Stimulated activated CD4-positive, alpha-beta T cell treated with anti-CD3 and anti-CD28 coated beads, Interleukin-2, amount 100 ng/mL, for 48 hours (primary cell): ENCODE measurements at regions not wholly inside any gene's neighbourhood (a gene's known extent, or its start where the extent isn't known, plus 50 kb on each side); places are given as distances from the start of the nearest gene placed in this dataset.
"Not testable (repeated sequence)": the region's sequence is repeated elsewhere in the genome, so short reads cannot be mapped to it uniquely, and the experiment has no call there.

Source experiments
- DNase-seq, 2 donors: peaks; one replicate each; pipeline ENCODE4 v3.0.0-alpha.2; 2020

DNA sequence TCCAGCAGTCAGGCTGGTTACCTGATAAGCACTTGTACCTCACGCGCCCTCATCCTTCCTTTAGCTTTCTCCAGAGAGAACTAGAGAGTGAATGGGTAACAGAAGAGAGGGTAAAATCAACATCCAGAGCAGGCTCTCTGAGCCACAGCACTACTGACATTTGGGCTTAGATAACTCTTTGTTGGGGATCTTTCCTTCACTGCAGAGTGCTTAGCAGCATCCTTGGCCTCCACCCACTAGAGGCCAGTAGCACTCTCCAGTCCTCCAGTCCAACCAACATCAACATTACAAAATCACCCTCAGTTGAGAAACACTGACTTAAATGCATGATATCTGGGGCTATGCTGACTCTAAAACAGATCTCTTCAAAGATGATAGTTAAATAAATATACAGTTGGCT, 220.7 kb downstream of the TACR3 start:
- DNase-seq = no peak

DNA sequence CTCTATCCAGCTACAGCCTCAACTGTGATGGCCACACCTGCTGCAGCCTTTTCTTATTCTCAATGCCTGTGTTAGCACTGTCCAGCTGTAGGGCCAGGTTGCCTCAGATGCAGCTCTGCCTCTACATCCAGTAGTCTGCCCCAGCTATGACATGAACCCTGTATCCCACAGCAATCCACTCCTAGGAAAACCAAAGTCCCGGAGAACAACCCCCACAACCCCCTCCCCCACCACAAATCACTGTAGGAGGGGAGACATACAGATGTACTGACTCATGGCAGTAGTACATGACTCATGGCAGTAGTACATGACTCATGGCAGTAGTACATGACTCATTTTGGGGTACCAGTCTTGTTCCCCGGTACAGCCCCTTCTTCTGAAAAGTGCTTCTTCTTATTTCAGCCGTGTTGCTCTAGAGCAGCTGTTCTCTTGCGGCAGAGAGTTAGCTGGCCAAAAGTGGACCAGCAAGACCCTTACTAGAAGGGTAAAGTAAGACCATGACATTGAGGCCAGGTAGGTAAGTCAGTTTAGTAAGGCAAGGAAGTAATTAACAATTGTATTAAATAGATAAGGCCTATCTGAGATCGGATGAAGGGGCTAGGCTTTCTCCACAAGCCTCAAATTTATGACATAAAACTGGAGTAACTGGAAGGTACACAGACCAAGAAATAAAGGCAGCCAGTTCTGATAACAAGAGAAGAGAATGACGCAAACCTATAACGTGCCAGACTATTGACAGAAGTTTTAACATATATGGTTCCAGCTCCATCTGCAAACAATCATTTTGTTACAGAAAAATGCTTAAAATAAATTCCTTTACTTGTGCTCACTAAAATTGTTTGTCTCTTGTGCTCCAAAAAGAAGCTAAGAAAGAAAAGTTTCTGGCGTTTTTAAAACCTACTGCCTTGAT, 221.4 kb downstream of the TACR3 start:
- DNase-seq = no peak

DNA sequence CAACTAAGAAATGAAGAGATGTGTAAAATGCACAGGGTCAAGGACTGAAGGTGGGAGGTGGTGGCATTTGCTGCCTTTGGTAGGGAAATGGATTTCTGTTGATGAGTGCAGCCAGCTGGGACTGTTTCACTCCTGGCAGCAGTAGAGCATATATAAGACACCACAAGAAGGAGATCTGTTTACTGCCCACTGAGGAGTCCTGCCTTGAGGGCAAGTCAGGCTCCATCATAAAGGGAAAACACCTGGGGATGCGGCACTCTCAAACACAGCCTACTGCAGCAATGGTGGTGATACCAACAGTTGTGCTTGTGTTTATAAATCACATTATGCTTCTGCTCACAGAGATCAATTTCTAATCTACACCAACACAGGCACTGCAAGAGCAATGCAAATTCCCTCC, 222.1 kb downstream of the TACR3 start:
- no peak for DNase-seq

DNA sequence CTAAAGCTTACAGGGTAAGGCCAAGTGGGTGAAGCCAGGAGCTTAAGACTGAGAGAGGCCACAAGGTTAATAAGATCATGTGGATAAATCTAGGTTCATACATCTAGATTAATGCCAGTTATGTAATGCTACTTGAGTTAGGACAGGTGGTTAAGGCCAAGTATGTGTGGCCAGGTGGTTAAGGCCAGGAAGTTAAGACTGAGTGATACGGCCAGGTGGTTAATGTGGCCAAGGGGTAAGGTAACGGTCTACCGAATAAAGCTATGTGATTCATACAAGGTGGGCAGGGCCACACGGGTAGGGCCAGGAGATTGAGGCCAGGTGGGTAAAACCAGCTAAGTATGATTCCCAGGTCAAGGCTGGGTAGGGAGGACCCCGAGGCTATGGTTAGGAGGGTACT, 223.0 kb downstream of the TACR3 start:
- no peak for DNase-seq

DNA sequence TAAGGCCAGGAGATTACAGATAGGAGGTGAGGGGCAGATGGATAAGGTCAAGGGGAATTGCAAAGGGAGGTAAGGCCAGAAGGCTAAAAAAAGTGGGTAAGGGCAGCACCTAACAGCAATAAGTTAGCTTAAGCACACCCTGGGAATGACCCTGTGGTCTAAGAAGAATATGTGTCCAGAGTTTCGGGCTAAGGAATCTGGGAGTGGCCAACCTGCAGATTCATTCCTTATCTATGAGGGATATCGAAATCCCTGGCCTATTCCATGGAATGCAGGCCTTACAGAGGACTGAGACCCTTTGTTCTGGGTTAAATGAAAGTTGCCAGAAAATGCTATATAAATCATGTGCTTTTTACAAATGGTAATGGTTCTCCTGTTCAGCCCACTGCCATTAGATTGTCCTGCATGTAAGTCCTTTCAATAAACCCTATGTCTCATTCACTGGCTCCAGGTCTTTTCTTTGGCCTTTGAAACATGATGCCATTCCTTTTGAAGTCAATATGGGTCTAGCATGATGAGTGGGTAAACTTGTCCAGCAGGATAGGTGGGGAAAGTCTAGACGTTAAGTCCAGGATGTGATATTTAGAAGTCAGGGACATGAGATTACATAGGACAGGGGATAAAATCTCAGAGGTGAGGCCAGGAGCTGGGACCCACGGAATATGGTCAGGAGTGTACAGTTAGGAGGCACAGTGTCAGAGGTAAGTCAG, 226.2 kb downstream of the TACR3 start:
- no peak for DNase-seq

DNA sequence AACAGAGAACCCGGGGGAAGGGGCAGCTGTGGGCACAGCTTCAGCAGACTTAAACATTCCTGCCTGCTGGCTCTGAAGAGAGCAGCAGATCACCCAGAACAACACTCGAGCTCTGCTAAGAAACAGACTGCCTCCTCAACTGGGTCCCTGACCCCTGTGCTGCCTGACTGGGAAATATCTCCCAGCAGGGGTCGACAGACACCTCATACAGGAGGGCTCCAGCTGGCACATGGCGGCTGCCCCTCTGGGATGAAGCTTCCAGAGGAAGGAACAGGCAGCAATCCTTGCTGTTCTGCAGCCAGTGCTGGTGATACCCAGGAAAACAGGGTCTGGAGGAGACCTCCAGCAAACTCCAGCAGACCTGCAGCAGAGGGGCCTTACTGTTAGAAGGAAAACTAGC, 234.5 kb downstream of the TACR3 start:
- not testable (repeated sequence) for DNase-seq

DNA sequence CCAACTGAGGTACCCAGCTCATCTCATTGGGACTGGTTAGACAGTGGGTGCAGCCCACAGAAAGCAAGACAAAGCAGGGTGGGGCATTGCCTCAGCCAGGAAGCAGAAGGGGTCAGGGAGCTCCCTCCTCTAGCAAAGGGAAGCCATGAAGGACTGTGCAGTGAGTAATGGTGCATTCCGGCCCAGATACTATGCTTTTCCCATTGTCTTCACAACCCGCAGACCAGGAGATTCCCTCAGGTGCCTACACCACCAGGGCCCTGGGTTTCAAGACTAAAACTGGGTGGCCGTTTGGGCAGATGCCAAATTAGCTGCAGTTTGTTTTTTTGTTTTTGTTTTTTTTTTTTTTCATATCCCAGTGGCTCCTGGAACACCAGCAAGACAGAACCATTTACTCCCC, 235.3 kb downstream of the TACR3 start:
- DNase-seq = no peak

DNA sequence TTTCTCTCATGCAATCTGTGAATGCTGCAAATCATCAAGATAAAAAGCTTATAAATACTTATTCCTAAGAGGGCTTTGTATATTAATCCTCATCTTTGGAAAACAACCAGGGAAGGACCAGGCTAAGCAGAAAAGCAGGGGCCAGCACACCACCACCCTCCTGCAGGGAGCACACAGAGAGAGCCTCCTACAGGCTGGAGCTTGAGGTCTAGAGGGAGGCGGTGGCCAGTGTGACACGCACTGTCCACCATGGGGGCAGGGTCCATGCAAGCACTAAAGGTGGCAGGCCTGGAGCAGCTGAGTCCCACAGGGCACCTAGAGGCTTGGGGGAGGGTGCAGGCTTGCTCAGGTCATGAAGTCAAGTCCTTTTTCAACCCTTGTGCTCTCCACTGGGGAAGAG, 236.9 kb downstream of the TACR3 start:
- DNase-seq = no peak

DNA sequence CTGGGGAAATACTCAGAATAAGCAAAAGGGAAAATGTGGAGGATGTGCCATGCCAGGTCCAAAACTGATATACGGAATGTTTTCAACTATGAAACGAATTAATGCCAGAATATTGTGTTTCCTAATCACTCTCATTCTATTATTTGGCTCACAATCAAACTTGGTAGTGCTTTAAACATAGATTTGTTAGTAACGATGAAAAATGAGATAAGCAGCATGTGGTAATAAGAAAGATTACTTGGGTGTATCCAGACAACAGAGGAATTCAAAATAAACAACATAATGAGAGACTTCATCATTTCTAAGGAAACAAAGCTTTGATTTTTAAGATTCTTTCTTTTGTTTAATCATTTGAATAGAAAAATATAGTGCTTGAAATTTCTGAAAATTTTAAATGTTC, 237.3 kb downstream of the TACR3 start:
- no peak for DNase-seq

DNA sequence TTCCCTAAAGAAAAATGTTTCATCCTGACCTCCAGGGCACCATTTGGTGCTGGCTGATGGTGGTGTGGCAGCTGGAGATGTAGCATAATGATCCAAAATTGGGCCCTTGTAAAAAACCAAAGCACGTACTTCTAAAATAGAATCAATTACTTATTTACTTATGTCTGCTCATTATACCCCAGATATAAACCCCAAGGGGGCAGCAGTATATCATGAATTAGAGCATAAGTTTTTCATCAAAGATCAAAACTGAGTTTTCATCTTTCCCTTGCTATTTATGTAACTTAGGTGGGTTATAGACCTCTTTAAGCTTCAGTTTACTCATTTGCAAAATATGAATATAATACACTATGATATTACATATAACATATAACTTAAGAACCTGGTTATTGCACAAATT, 241.1 kb downstream of the TACR3 start:
- DNase-seq = no peak

DNA sequence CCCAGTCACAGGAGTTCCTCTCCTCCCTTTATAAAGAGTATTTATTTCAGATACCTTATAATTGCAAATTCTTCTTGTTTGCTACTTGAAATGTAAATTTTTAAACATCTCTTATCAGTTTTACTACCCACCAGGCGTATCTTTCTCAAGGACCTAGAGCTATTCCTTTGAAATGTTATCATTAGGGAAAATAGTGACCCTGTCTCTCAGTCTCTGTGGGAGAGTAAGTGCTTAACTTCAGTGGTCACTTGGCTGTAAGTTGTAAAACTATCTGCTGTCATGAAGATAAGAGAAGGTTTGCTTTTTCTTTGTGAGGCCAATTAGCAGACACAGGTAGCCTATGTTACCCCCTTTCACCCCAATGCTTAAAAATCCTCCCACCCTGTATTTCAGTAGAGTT, 241.6 kb downstream of the TACR3 start:
- DNase-seq = no peak

DNA sequence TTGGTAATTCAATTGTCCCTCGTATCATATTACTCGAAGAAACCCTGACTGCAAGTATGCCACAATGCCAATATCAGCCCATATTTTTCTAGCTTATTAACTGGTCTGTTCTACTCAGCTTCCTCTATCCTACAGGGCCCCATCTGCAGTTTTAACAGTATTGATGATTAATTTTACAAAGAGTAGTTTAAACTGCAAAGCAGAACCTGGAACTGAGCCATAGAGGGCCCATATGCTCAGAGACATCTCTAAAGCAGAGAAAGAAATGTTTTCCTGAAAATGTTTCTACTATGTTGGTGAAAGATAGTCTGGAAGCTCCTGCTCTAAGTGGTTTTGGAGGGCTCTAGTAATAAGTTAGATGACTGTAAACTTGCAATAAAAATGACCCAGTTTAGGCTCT, 259.4 kb upstream of the CENPE start:
- DNase-seq = no peak

DNA sequence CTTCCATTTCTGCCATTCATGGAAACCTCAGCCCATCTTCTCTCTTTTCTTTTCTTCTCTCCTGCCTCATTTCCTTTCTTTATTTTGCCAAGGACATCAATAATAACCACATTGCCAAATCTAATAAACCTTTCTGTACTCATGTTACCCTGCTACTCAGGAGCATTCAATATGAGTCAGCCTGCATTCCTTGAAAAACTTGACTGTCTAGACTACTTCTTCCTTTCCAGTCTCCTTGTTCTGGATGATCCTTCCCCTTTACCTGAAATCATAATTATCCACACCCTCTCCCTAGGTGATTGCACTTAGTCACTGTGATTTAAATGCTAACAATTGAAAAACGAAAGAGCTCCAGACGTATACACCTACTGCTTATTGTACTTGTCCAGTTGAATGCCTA, 253.2 kb upstream of the CENPE start:
- DNase-seq = no peak

DNA sequence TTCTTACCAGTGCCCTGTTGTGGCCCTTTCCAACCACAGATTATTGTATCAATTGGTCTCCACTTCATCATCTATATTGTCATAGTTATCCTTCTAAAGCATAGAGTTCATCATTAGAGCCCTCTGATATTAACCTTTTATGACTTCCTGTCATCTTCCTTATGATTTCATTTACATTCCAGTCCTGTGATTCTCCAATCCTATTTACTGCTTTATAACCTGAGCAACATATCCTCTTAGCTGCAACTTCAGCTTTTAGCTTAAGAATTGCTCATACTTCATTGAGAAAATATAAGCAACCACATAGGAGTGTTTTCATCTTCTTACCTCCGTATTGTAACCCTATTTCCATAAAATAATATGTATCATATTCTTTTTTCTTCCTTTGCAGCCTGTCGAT, 252.6 kb upstream of the CENPE start:
- no peak for DNase-seq

DNA sequence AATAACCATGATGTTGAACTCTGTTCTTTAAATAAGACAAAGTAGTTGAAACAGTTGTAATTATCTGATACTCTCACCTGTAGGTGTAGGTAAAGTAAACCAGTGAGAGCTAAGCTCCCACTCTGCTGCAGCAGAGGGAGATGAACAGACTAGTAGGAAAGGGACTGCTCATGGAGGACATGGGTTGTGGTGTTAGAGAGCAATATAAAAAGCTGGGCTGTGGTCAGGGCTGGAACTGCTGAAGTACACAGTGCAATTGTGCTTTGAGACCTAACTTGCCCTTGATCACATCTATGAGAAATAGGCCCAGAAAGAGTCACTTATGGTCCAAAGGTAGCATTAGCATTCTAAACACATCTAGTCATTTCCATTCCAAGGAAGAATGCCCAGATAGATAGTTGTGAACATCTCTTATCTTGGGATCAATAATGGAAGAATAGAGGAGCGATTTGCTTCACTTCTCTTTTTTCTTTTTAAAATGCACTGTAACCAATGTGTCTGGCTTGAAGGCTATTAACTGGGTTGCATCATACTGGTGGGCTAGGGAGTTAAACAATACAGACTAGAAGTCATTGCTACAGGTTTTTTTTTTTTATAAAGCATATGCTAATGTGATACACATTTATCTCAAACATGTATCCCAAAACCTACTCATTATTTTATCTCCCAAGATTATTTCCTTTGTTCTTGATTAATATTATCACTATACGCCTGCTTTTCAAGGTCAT, 251.3 kb upstream of the CENPE start:
- no peak for DNase-seq

DNA sequence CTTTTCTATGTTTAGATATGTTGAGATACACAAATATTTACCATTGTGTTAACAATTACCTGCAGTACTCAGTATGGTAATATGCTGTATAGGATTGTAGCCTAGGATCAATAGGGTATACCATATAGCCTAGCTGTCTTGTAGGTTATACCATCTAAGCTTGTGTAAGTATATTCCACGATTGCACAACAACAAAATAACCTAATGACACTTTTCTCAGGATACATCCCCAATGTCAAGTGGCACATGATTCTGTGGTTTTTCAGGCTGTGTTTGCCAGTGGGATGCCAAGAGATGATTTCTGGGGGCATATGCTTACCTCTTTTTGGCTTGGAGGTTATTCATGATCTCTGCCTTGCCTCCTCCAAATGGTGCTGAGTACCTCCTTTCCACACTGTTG, 247.2 kb upstream of the CENPE start:
- no peak for DNase-seq

DNA sequence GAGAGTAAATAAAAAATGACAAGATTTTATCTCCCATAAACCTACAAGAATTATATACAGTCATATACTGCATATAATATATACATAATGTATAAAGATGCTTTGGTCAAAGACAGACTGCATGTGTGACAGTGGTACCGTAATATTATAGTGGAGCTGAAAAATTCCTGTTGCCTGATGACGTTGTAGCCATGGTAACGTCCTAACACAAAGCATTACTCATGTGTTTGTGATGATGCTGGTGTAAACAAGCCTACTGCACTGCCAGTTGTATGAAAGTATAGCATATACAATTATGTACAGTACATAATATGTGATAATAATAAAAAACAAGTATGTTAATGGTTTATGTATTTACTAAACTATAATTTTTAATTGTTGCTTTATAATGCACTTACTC, 245.2 kb upstream of the CENPE start:
- no peak for DNase-seq

DNA sequence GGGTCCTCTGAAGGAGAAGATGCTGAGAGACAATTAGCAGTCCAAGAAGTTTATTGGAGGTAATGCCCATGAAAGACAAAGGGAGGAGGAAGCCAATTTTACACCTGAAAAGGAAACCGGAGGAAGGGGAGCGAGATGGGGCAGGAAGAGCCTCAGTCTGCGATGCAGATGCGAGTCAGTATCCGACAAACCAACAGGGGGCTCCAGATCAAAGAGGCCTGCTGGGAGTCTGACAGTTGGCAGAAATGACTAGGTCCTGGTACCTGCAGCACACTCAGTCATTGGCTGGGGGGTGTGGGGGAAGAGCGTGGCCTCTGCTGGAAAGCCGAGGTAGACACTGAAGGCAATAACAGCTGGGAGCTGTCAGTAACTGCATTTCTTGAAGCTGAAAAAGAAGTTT, 231.1 kb upstream of the CENPE start:
- DNase-seq = peak in 1 of 2 donors; percentile 0

DNA sequence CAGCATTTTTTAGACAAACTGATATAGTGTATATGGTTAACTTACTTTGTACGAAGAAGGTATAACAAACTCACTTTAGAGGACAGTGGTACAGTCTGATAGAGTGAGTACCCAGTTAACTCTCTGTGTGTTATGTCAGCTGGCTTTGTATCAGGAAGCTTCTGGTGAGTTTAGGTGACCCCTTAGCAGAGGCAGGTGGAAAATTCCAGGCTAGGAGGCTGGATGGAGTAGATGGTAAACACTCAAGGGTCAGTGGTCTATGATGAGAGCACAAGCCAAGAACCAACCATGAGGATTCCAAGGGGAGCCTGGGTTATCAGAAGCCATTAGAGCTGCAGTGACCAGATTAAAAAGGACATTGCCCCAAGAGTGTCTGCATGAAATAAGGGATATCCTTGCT, 227.3 kb upstream of the CENPE start:
- DNase-seq = no peak

DNA sequence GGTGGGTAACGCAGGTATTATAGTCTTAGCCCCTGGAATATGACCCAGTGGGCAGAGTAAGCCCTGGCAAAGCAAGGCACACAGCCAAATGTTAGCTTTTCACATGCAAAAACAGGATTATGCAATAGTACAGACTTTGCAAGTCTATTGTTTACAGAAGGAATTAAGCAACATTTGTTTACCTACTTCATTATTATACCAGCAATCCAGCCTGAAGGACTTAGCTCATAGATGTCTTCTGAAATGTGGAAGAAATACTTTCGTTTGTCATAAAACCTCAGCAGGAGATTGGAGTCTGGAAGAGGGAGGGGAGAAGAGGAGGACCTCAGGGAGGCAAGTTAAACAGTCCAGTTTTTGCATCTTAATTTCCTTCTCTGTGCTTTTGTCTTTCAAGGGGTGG, 226.7 kb upstream of the CENPE start:
- DNase-seq = no peak

DNA sequence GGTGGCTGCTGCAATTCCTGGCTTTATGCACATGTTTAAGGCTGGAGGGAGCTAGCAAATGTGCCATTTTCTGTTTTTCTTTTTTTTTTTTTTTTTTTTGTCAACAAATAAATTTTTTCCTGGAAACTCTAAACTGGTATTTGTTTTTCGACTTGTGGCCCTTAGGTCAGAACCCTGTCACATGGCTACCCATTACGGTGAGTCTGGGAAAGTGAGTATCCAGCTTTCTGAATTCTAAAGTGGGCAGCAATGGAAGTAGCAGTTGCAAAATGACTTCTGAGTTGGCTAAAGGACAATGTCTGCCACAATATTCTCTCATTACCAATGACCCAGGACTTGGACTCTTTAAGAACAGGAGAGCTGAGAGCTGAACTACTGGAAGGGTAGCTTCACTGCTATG, 225.1 kb upstream of the CENPE start:
- no peak for DNase-seq

DNA sequence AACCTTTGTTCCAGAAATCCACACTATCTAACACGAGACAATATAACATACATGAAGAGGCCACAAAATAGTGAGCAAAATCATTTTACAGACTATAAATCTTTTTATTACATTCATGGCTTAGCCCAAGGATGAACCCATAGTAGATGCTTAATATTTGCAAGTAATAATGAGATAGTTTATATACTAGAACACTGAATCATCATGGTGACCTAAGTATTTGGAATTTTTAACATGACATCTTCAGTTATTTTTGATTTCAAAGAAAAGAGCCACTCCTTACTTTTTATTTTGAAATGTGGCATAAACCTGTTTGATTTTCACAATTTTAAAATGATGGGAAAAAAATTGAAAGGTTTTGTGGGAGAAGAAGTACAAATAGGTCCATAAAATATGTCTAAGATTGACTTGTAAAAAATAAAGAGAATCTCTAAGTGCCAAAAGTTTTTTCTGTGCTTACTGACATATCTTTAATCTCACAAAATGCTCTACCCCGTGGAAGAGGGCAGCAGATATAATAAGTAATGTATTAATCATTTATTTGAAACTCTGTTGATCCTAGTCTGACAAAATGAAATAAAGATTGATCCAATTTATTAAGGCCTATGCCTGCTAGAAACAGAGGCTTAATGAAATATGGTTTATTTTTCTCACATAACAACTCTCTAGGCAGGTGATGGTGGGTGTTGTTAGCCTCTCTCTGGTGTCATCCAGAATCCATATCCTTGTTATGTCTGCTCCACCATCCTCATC, 224.5 kb upstream of the CENPE start:
- no peak for DNase-seq

DNA sequence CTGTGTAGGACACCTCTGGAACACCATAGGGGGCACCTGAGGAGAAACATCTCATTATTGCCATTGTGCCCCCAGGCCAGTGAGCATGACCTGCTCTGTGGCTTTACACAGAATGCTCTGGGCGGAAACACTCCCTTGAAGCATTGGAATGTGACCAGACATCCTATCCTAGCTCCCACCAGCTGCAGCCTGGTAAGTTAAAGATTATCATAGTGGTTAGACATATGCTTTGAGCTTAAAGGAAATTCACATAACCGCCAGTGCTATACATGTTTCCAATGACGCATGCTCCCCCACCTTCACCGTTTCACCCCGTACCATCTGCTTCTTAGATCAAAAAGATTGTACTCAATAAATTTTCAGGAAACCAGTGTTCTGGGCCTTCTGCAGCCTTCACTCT, 217.7 kb upstream of the CENPE start:
- DNase-seq = no peak
